H1 (cell line): ENCODE measurements at regions not wholly inside any gene's neighbourhood (a gene's known extent, or its start where the extent isn't known, plus 50 kb on each side); places are given as distances from the start of the nearest gene placed in this dataset.

ENCODE experiments used
- CTCF ChIA-PET: fragments of 300-600 bp; sonication (Branson Sonifier 250); formaldehyde crosslinking; loops from one replicate; lab custom pipeline; 2021; ENCODE audit not compliant: partially characterized antibody; lab: Charles Lee
- POLR2A ChIA-PET: fragments of 300-600 bp; sonication (Branson Sonifier 250); formaldehyde crosslinking; loops from one replicate; lab custom pipeline; 2021; ENCODE audit warnings: inconsistent platforms; ENCODE audit not compliant: partially characterized antibody; lab: Charles Lee
- DNase-seq, 2 experiments: peaks; one replicate each; pipeline versions ENCODE4 v3.0.0 to v3.0.0-alpha.2; 2010 to 2022; ENCODE audit warnings: low spot score in 2 of 2, low read depth in 1 of 2, mixed read lengths in 1 of 2
- FAIRE-seq: peaks from 2 replicates; lab custom pipeline; 2011; peaks lifted over from hg19 to GRCh38; lab: Jason Lieb, UNC
- H2AFZ ChIP-seq: 2 replicates; pipeline ENCODE4 v1.8.1; 2012; ENCODE audit warnings: low read length, inconsistent platforms
- H2AK5ac ChIP-seq: 2 replicates; pipeline ENCODE4 v1.6.1; 2013; ENCODE audit warnings: low read depth, low read length
- H2BK120ac ChIP-seq: replicated peaks from 2 replicates; pipeline ENCODE3; 2013; ENCODE audit warnings: low read depth, low read length, inconsistent platforms
- H2BK12ac ChIP-seq: 2 replicates; pipeline ENCODE4 v1.6.1; 2013; ENCODE audit warnings: low read depth, low read length
- H2BK15ac ChIP-seq: 2 replicates; pipeline ENCODE4 v1.6.1; 2013; ENCODE audit warnings: low read length
- H2BK20ac ChIP-seq: 2 replicates; pipeline ENCODE4 v1.6.1; 2013; ENCODE audit warnings: low read length
- H2BK5ac ChIP-seq: 2 replicates; pipeline ENCODE4 v1.6.1; 2013; ENCODE audit warnings: low read depth, low read length
- H3K14ac ChIP-seq: 2 replicates; pipeline ENCODE4 v1.6.1; 2013; ENCODE audit warnings: inconsistent platforms; ENCODE audit not compliant: insufficient read length
- H3K18ac ChIP-seq: 2 replicates; pipeline ENCODE4 v1.6.1; 2013; ENCODE audit warnings: low read length; ENCODE audit errors: extremely low read depth
- H3K23ac ChIP-seq: 2 replicates; pipeline ENCODE4 v1.6.1; 2013; ENCODE audit warnings: inconsistent platforms; ENCODE audit not compliant: insufficient read length
- H3K23me2 ChIP-seq: 2 replicates; pipeline ENCODE4 v1.6.1; 2013; ENCODE audit warnings: low read depth, low read length
- H3K27ac ChIP-seq: 2 replicates; pipeline ENCODE4 v1.6.1; 2011; ENCODE audit warnings: low read depth, low read length, inconsistent platforms
- H3K27me3 ChIP-seq, 4 experiments: replicated peaks in 1 of 4; 1 replicate in 1 of 4; 2 replicates in 3 of 4; pipeline versions ENCODE4 v1.6.1 to v1.8.1; 2011 to 2013; ENCODE audit warnings: low read length in 3 of 4, mild to moderate bottlenecking in 3 of 4, inconsistent platforms in 2 of 4, mixed read lengths in 2 of 4, moderate library complexity in 1 of 4; ENCODE audit not compliant: control insufficient read depth in 3 of 4, insufficient read depth in 3 of 4; ENCODE audit errors: extremely low read depth in 1 of 4
- H3K36me3 ChIP-seq, 4 experiments: 2 replicates each; pipeline versions ENCODE4 v1.6.1 to v1.8.1; 2011 to 2013; ENCODE audit warnings: mild to moderate bottlenecking in 4 of 4, low read length in 3 of 4, moderate library complexity in 2 of 4, control low read depth in 1 of 4, inconsistent platforms in 1 of 4; ENCODE audit not compliant: insufficient read depth in 4 of 4, control insufficient read depth in 2 of 4
- H3K4ac ChIP-seq: replicated peaks from 2 replicates; pipeline ENCODE3; 2013; ENCODE audit warnings: low read length, low read depth, mixed read lengths, inconsistent platforms; ENCODE audit not compliant: insufficient read length
- H3K4me1 ChIP-seq, 4 experiments: replicated peaks in 1 of 4; 1 replicate in 1 of 4; 2 replicates in 3 of 4; pipeline versions ENCODE4 v1.6.1 to v1.8.1; 2011 to 2013; ENCODE audit warnings: low read length in 3 of 4, inconsistent platforms in 2 of 4, mixed read lengths in 1 of 4; ENCODE audit not compliant: insufficient read depth in 4 of 4, control insufficient read depth in 3 of 4
- H3K4me2 ChIP-seq, 2 experiments: 2 replicates each; pipeline versions ENCODE4 v1.6.1 to v1.8.1; 2011 to 2013; ENCODE audit warnings: low read depth in 2 of 2, low read length in 2 of 2, control low read depth in 1 of 2, inconsistent platforms in 1 of 2, mild to moderate bottlenecking in 1 of 2; ENCODE audit not compliant: insufficient read depth in 1 of 2
- H3K4me3 ChIP-seq, 4 experiments: fragments of 200-600, 300-600 bp in 1 of 4; sonication (generic), shearing (Covaris generic), sonication (Bioruptor Twin) in 1 of 4; 2 replicates each; pipeline versions ENCODE4 v1.5.1 to v1.8.1; 2011 to 2016; ENCODE audit warnings: low read length in 4 of 4, low read depth in 3 of 4, control low read depth in 2 of 4, inconsistent platforms in 2 of 4, mild to moderate bottlenecking in 2 of 4, mixed read lengths in 1 of 4, moderate library complexity in 1 of 4; ENCODE audit not compliant: insufficient read depth in 2 of 4; ENCODE audit errors: extremely low read depth in 1 of 4
- H3K56ac ChIP-seq: replicated peaks from 2 replicates; pipeline ENCODE3; 2013; ENCODE audit warnings: low read depth, mild to moderate bottlenecking, mixed read lengths, low read length, inconsistent platforms; ENCODE audit not compliant: insufficient read length
- H3K79me1 ChIP-seq: 2 replicates; pipeline ENCODE4 v1.6.1; 2013; ENCODE audit warnings: low read depth, low read length, control low read depth
- H3K79me2 ChIP-seq, 2 experiments: 2 replicates each; pipeline versions ENCODE4 v1.6.1 to v1.8.1; 2012 to 2013; ENCODE audit warnings: low read length in 2 of 2, mild to moderate bottlenecking in 2 of 2, inconsistent platforms in 1 of 2; ENCODE audit not compliant: insufficient read depth in 2 of 2, control insufficient read depth in 1 of 2
- H3K9ac ChIP-seq, 4 experiments: replicated peaks in 1 of 4; 1 replicate in 1 of 4; 2 replicates in 3 of 4; pipeline versions ENCODE4 v1.6.1 to v1.8.1; 2011 to 2013; ENCODE audit warnings: low read depth in 3 of 4, low read length in 3 of 4, control low read depth in 2 of 4, mild to moderate bottlenecking in 2 of 4, moderate library complexity in 2 of 4, inconsistent platforms in 1 of 4; ENCODE audit errors: extremely low read depth in 1 of 4
- H3K9me3 ChIP-seq, 2 experiments: 2 replicates each; pipeline versions ENCODE4 v1.6.1 to v1.8.1; 2012 to 2013; ENCODE audit warnings: mild to moderate bottlenecking in 2 of 2, moderate library complexity in 2 of 2, control low read depth in 1 of 2, inconsistent platforms in 1 of 2, low read depth in 1 of 2, low read length in 1 of 2, mixed read lengths in 1 of 2; ENCODE audit not compliant: insufficient read depth in 2 of 2
- H4K20me1 ChIP-seq, 2 experiments: replicated peaks in 1 of 2; 2 replicates each; pipeline versions ENCODE3 to v1.8.1; 2011 to 2013; ENCODE audit warnings: inconsistent platforms in 2 of 2, low read length in 2 of 2, mild to moderate bottlenecking in 1 of 2; ENCODE audit not compliant: insufficient read depth in 2 of 2, control insufficient read depth in 1 of 2
- H4K5ac ChIP-seq: 2 replicates; pipeline ENCODE4 v1.6.1; 2013; ENCODE audit warnings: low read length, low read depth, mixed read lengths, inconsistent platforms; ENCODE audit not compliant: insufficient read length
- H4K8ac ChIP-seq: 2 replicates; pipeline ENCODE4 v1.8.0; 2013; ENCODE audit warnings: mild to moderate bottlenecking, moderate library complexity, low read length, inconsistent platforms; ENCODE audit not compliant: insufficient read depth; ENCODE audit errors: extremely low read depth
- H4K91ac ChIP-seq: replicated peaks from 2 replicates; pipeline ENCODE3; 2013; ENCODE audit warnings: low read length, mixed read lengths, inconsistent platforms; ENCODE audit not compliant: insufficient read length
- MAX ChIP-seq: IDR thresholded peaks from 2 replicates; pipeline ENCODE4 v1.6.1; 2012; ENCODE audit warnings: inconsistent platforms
- RAD21 ChIP-seq, 2 experiments: IDR thresholded peaks in 1 of 2; conservative IDR thresholded peaks in 1 of 2; 2 replicates each; pipeline ENCODE4 v1.6.1; 2011; ENCODE audit warnings: low read depth in 2 of 2, low read length in 2 of 2, improper control_type of control experiment in 1 of 2, inconsistent platforms in 1 of 2, mild to moderate bottlenecking in 1 of 2, moderate library complexity in 1 of 2

- no peak overlapping the region for H3K4me2 ChIP-seq
- H3K18ac ChIP-seq: no peak overlapping the region
- no peak overlapping the region for H2BK15ac ChIP-seq
- H4K91ac ChIP-seq: no peak overlapping the region
- H2AK5ac ChIP-seq: no peak overlapping the region
- H3K9ac ChIP-seq: no peak overlapping the region
- no peak overlapping the region for H3K4ac ChIP-seq
- H2BK12ac ChIP-seq: no peak overlapping the region
- H2BK120ac ChIP-seq: no peak overlapping the region
- FAIRE-seq (no peak), DNase-seq (no peak)
- H3K23ac ChIP-seq: no peak overlapping the region
- no peak overlapping the region for H3K14ac ChIP-seq
- no peaks in the 10 kb centered on the region for H4K20me1 ChIP-seq
- H2BK5ac ChIP-seq: no peak overlapping the region
- POLR2A ChIA-PET: no interaction called here
- no peaks in the 10 kb centered on the region for H3K27me3 ChIP-seq
- no peaks in the 10 kb centered on the region for H3K79me1 ChIP-seq
- no peak overlapping the region for H3K56ac ChIP-seq
- H3K27ac ChIP-seq: no peak overlapping the region
- CTCF ChIA-PET: interaction anchor here (1.5 kb wide), 1 partner anchor 14 kb away, joined by 4 read pairs; no protein-coding TSS in a partner anchor
- no peak overlapping the region for H2AFZ ChIP-seq
- H3K36me3 ChIP-seq: no peaks in the 10 kb centered on the region
- H2BK20ac ChIP-seq: no peak overlapping the region
- H3K79me2 ChIP-seq: no peaks in the 10 kb centered on the region
- no peaks in the 10 kb centered on the region for H3K4me1 ChIP-seq
- H4K5ac ChIP-seq: no peak overlapping the region
- H3K23me2 ChIP-seq: no peaks in the 10 kb centered on the region
- no peak overlapping the region for H3K4me3 ChIP-seq
- H3K9me3 ChIP-seq: no peaks in the 10 kb centered on the region
- H4K8ac ChIP-seq: no peak overlapping the region
- TF ChIP-seq MAX (no peak), RAD21 (IDR thresholded peaks at IDR 0.05 in 1 of 2, conservative IDR thresholded peaks at IDR 0.05 in 1 of 2; ENCODE audit: low read depth in 2 of 2, low read length in 2 of 2) (no peak)
These were observed 758.0 kb upstream of the B3GALT2 start for GRCh38 chr1:193944454-193944853.
